Rectal smooth muscle tissue (tissue), 1 donor: ENCODE measurements at regions not wholly inside any gene's neighbourhood (a gene's known extent, or its start where the extent isn't known, plus 50 kb on each side); places are given as distances from the start of the nearest gene placed in this dataset.

ENCODE experiments used
- H3K27ac ChIP-seq: one replicate; pipeline ENCODE4 v1.7.0; 2013; ENCODE audit warnings: low read depth, low read length, inconsistent platforms
- H3K27me3 ChIP-seq: one replicate; pipeline ENCODE4 v1.7.0; 2013; ENCODE audit warnings: low read length; ENCODE audit not compliant: control insufficient read depth, insufficient read depth
- H3K36me3 ChIP-seq: one replicate; pipeline ENCODE4 v1.7.0; 2013; ENCODE audit warnings: low read length; ENCODE audit not compliant: control insufficient read depth, insufficient read depth
- H3K4me1 ChIP-seq: one replicate; pipeline ENCODE4 v1.7.0; 2013; ENCODE audit warnings: low read length; ENCODE audit not compliant: control insufficient read depth, insufficient read depth
- H3K4me3 ChIP-seq: one replicate; pipeline ENCODE4 v1.7.0; 2013; ENCODE audit warnings: low read length
- H3K9ac ChIP-seq: one replicate; pipeline ENCODE4 v1.7.0; 2013; ENCODE audit warnings: low read length

DNA sequence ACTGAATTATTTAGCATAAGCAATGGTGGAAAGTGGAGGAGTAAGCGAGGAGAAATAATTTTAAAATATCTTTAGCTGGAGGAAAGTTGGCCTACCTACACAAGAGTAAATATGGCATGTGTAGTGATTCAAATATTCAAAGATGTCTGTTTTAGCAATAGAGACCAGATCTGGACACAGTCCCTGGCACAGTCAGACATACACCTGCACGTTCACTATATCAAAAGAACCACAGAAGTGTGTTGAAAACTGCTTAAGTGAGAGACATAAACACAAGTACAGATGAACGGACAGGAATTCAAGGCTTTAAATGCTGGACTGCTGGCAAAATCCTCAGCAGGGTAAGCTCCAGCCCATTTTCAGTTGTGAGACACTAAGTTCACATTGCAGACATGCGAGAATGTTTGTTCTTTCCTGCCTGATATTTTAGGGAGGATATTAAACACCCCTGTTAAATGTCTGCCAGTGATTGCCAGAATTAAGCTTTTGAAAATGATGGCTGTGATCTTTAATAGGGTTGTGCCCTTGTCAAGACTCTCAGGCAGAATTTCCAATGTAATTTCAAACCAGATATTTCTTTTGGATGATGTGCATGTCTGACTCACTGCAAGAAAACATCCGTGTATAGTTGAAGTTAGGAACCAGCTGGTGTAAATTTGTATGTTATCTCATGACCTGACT, 810.6 kb downstream of the TLE4 start:
- peaks cover 5% of the 10 kb centered on the region for H3K4me1 ChIP-seq
- no peaks in the 10 kb centered on the region for H3K27me3 ChIP-seq
- no peaks in the 10 kb centered on the region for H3K36me3 ChIP-seq
- no peak overlapping the region for H3K4me3 ChIP-seq
- H3K27ac ChIP-seq = peak overlapping the region; percentile 30
- H3K9ac ChIP-seq = no peak overlapping the region

DNA sequence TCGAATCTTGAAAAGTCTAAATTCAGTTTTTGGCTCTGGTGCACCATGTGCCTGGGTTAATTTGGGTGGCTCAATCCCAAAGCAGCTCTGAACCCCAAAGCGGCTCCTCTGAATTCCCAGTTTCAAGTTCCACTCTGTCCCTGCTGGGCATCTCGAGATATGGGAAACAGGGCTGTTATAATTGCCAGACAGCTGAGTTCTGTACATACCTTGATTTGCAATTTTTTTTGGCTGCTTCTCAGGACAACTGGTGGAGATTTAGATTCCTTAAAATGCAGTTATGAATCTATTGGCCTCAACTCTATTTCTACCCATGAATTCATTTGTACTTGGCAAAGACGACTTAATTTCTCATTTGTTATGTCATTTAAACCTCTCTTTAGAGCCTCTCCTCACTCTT, 808.5 kb downstream of the TLE4 start:
- Histone ChIP-seq H3K27me3 (no peaks in the 10 kb centered on the region), H3K4me1 (peaks cover 5% of the 10 kb centered on the region), H3K4me3 (no peak overlapping the region), H3K36me3 (no peaks in the 10 kb centered on the region), H3K27ac (no peak overlapping the region), H3K9ac (no peak overlapping the region)

DNA sequence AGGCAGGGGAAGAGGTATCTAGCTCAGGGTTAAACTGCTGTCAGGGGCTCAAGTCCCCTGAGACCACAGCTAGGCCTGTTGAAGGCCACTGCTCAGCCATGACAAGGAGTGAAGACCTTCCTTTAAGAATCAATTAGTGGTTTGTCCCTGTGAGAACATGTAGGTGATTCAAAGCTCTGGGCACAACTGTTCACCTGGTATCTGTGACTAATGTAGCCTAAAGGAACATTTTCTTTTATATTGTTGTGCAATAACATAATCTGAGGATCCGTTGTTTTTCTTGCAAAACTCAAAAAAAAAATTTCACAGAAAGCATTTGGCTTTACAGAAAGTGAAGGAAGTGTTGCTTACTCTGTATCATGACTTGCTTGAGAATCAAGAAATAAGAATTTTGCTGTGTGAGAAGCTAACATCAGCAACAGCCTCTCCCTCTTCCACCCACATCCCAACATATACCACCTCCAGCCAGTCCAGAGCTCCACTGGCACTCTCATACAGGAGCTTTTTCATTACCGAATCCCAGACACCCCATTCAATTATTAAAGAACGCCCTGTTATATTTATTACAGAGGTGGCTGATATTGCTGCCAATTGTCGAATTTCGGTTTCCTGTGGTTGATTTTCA, 807.0 kb downstream of the TLE4 start:
- Histone ChIP-seq H3K4me1 (peaks cover 5% of the 10 kb centered on the region), H3K9ac (no peak overlapping the region), H3K4me3 (no peak overlapping the region), H3K27ac (no peak overlapping the region), H3K36me3 (no peaks in the 10 kb centered on the region), H3K27me3 (no peaks in the 10 kb centered on the region)

DNA sequence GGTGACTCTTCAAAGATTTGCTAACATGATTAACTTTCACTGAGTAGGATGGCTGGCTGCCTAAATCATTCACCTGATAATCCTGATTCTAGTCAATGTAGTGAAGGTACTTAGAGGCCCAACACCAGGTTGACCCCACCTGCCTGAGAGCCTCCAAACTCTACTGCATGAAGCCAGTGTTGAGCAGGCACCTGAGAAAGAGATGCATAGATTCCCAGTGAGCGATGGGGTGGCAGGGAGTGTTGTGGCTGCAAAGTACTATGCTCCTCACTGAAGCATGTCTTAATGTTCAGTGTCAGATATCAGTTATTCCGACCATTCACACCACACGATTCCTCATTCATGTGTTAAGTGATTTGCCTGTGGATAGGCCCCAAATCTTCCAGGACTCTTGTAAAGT, 804.4 kb downstream of the TLE4 start:
- Histone ChIP-seq H3K9ac (no peak overlapping the region), H3K27me3 (no peaks in the 10 kb centered on the region), H3K4me1 (no peaks in the 10 kb centered on the region), H3K36me3 (no peaks in the 10 kb centered on the region), H3K27ac (no peak overlapping the region), H3K4me3 (no peak overlapping the region)

DNA sequence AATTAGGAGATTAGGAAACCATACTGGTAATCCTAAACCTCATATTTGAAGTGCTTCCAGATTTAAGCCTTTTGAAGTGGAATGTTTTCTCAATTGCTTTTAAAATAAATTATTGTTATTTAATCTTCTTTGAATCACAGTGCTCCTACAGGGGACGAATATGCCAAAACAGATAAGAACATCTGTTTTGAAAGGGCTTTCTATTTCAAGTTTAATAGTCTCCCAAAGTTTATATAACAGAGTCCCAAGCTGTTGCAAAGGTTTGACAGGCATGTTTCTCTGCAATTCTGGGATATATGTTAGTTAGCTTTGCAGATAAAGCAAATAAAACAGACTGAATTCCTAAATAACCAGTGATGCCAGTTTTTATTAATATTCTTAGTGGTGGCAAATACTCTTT, 803.7 kb downstream of the TLE4 start:
- H3K9ac ChIP-seq = no peak overlapping the region
- H3K4me1 ChIP-seq = no peaks in the 10 kb centered on the region
- no peak overlapping the region for H3K27ac ChIP-seq
- no peak overlapping the region for H3K4me3 ChIP-seq
- no peaks in the 10 kb centered on the region for H3K36me3 ChIP-seq
- no peaks in the 10 kb centered on the region for H3K27me3 ChIP-seq

DNA sequence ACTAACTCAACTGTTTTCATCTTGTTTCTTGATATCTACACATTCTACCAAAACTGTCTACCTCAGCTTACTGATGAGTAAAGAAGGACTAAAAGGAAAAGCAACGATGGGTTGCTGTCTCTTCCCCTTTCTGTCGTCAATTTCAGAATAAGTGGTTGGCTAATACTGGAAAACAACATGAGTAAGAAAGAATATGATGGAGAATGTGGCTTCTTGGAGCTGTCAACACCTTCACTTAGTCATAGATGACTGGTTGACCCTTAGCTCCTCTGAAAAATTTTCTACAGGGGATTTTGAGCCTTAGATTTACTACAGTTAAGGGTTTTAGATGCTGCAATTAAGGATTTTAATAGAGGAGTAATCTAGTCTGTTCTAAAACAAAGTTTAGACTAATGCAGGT, 797.9 kb downstream of the TLE4 start:
- Histone ChIP-seq H3K27me3 (no peaks in the 10 kb centered on the region), H3K9ac (no peak overlapping the region), H3K4me1 (no peaks in the 10 kb centered on the region), H3K27ac (no peak overlapping the region), H3K4me3 (no peak overlapping the region), H3K36me3 (no peaks in the 10 kb centered on the region)

DNA sequence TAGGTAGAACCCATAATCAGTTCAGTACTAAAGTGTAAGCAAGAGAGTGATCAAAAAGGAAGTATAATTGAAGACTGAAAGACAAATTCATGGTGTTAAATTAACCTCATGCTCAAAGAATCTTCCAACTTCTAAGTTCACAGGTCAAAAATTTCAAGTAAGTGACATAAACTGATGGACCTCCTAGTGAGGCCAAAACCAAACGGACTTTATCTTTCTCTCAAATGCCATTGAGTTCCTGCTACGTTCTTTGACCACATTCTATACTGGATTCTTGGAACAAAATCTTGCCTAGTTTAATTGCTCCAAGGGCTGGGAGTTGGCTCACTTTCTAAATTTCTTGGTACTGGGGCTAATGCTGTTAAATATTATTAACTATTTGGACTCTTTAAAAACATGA, 794.9 kb downstream of the TLE4 start:
- no peak overlapping the region for H3K27ac ChIP-seq
- no peaks in the 10 kb centered on the region for H3K36me3 ChIP-seq
- no peaks in the 10 kb centered on the region for H3K27me3 ChIP-seq
- no peak overlapping the region for H3K4me3 ChIP-seq
- H3K4me1 ChIP-seq = no peaks in the 10 kb centered on the region
- H3K9ac ChIP-seq = no peak overlapping the region

DNA sequence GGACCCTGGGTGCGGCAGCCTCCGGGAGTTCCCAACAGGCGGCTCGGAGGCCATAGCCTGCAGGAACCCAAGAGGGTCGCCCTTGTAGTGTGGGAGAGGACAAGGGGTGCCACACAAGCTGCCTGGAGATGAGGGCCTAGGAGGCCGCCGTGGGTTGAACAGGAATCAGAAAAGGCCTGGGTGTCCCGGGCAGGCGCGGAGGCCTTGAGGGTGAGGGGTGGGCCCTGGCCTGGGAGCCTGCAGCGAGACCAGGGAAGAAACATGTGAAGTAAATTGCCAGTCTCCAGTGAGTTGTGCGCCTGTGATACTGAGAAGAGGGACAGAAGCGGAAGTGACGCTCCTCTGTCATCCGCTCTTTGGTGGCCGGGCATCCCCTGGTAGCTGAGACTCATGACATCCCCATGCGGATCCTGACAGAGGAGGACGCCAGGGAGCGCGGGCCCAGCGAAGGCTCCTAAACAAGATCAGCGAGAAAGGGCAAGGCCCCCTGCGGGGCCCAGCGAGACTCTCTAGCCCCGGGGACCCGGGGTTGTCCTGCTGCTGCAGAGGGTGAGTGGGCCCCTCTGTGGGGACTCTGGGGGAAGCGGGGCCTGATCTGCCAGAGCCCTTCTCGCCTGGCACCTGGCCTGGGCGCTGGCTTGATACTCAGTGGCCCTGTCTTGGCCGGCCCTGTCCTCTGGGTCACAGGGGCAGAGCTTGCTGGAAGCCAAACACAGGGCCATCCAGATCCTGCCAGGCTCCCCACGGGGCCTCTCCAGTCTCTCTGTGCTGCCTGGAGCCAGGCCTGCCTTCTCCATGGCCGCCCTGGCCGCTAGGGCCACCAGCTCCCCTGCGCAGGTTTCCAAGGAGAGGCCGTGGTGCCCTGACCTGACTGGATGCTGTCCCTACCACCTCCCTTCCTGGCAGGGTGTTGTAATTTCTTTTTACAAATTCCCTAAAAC, 788.4 kb downstream of the TLE4 start:
- H3K9ac ChIP-seq = no peak overlapping the region
- H3K4me1 ChIP-seq = no peaks in the 10 kb centered on the region
- no peak overlapping the region for H3K27ac ChIP-seq
- H3K36me3 ChIP-seq = no peaks in the 10 kb centered on the region
- H3K4me3 ChIP-seq = no peak overlapping the region
- H3K27me3 ChIP-seq = no peaks in the 10 kb centered on the region

DNA sequence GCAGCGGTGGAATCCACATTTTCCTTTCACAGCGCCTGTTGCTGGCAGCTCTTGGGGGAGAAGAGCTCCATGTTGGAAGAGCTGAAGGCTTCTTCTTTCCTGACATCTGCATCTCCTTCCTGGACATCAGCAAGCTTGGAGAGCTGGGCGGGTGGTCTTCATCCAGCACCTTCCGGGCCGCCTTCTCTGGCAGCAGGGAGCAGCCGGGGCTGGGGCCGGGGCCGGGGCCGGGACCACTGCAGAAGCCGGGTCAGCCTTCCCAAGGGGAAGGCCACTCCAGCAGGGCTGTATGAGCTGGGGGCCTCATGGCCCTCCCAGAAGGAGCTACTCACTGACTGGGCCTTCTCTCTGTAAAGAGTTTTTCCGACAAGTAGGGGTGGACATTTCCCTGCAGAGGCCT, 787.5 kb downstream of the TLE4 start:
- Histone ChIP-seq H3K27ac (no peak overlapping the region), H3K4me1 (no peaks in the 10 kb centered on the region), H3K36me3 (no peaks in the 10 kb centered on the region), H3K9ac (no peak overlapping the region), H3K4me3 (no peak overlapping the region), H3K27me3 (no peaks in the 10 kb centered on the region)

DNA sequence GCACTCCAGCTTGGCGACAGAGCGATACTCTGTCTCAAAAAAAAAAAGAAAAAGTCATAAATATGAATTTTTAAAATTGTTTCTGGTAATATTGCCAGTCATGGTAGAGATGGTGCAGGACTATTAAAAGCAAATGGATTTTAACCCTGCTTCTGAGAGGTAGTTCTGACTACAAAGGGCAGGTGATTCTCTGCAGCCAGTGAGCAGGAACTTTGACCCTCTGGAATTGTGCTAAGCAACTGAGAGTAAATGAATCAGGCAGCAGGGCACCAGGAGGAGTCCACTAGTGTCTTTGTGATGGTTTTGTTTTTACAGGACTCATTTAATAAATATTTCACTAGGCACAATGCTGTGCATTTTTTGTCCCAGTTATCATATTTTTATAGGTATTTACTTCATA, 781.2 kb downstream of the TLE4 start:
- no peaks in the 10 kb centered on the region for H3K36me3 ChIP-seq
- H3K9ac ChIP-seq = no peak overlapping the region
- H3K4me3 ChIP-seq = no peak overlapping the region
- no peaks in the 10 kb centered on the region for H3K27me3 ChIP-seq
- no peaks in the 10 kb centered on the region for H3K4me1 ChIP-seq
- no peak overlapping the region for H3K27ac ChIP-seq

DNA sequence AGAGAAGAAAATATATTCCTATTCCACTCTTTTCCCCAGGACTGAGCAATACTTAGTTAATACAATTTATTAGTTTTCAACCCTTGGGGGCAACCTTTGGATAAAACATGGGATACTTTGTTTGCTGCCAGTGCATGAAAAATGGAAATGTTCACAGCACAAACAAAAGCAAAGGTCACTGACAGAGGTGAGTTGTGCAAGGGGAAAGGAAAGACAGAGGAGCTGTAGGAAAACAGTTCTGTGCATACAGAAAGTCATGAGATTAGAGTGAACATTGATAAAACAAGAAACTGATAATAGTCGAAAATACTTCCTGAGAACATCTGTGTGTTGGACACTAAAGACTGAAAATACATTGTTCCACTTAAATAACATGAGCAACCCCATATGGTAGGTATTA, 779.8 kb downstream of the TLE4 start:
- Histone ChIP-seq H3K27me3 (no peaks in the 10 kb centered on the region), H3K27ac (no peak overlapping the region), H3K4me3 (no peak overlapping the region), H3K4me1 (no peaks in the 10 kb centered on the region), H3K36me3 (no peaks in the 10 kb centered on the region), H3K9ac (no peak overlapping the region)

DNA sequence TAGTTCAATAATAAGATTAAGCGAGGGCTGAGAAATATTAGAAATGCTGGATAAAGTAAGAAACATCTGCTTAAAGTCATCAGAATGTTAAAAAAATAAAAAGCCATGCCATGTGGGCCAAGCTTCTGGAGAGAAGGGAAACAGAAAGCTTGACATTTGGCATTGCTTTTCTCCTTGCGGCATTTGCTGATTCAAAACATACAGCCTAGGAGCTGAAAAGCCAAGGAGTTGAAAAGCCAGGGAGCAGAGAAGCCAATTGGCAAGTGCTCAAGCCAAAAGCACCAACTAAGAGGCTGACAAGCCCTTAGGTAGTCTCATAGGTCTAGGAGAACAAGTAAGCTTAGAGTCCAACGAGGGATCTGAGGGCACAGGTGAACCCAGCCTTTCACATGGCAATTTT, 754.3 kb downstream of the TLE4 start:
- Histone ChIP-seq H3K9ac (no peak overlapping the region), H3K27ac (no peak overlapping the region), H3K27me3 (no peaks in the 10 kb centered on the region), H3K4me1 (no peaks in the 10 kb centered on the region), H3K4me3 (no peak overlapping the region), H3K36me3 (no peaks in the 10 kb centered on the region)
